ENCODE measurements at regions not wholly inside any gene's neighbourhood (a gene's known extent, or its start where the extent isn't known, plus 50 kb on each side); places are given as distances from the start of the nearest gene placed in this dataset.

- Histone ChIP-seq H3K27ac (ENCODE audit: extremely low read depth, low read depth, low read length) (no peak overlapping the region), H3K4me3 (no peak overlapping the region), H3K9ac (ENCODE audit: insufficient read depth in 1 of 2, low read depth in 2 of 2, low read length in 2 of 2) (no peak overlapping the region), H4K20me1 (replicated peaks; ENCODE audit: control insufficient read depth, insufficient read depth, low read length) (no peaks in the 10 kb centered on the region), H3K9me1 (ENCODE audit: control insufficient read depth, insufficient read depth, low read length) (no peaks in the 10 kb centered on the region), H3K4me2 (ENCODE audit: insufficient read depth, low read length) (no peak overlapping the region), H3K4me1 (replicated peaks in 1 of 2; ENCODE audit: control insufficient read depth in 2 of 2, insufficient read depth in 2 of 2, low read length in 2 of 2) (no peaks in the 10 kb centered on the region), H3K36me3 (ENCODE audit: control insufficient read depth, insufficient read depth, low read length) (no peaks in the 10 kb centered on the region), H3K27me3 (ENCODE audit: control insufficient read depth in 2 of 2, insufficient read depth in 2 of 2, low read length in 2 of 2) (no peaks in the 10 kb centered on the region; a peak in 1 of 5 replicates), H2AFZ (ENCODE audit: low read depth, low read length) (no peak overlapping the region), H3K9me3 (replicated peaks; ENCODE audit: control insufficient read depth, insufficient read depth, low read depth, low read length) (no peaks in the 10 kb centered on the region), H3K79me2 (ENCODE audit: control insufficient read depth, insufficient read depth, low read length) (no peaks in the 10 kb centered on the region)
- BruUV-seq (replicated peaks), result no TSS peak
- FAIRE-seq (no peak), ATAC-seq (no peak), DNase-seq (ENCODE audit: extremely low read depth in 1 of 4, low spot score in 3 of 4) (no peak)
- POLR2A ChIA-PET, result no interaction called here
- in situ Hi-C loops (cut with MboI) (no loop called here), intact Hi-C loops (cut with micrococcal nuclease) (no loop called here)
- CTCF ChIA-PET (ENCODE audit: low intra/inter-chr PET ratio), result no interaction called here
- TF ChIP-seq SETDB1 (IDR thresholded peaks at IDR 0.05; ENCODE audit: low read length), result no peak
- no peak for TF ChIP-seq ZNF717 (CRISPR knock-in tag; IDR thresholded peaks at IDR 0.05)
- TF ChIP-seq U2AF2 (optimal IDR thresholded peaks at IDR 0.05; ENCODE audit: low read depth, low read length), result no peak
- TF ChIP-seq MAX (CRISPR knock-in tag; IDR thresholded peaks at IDR 0.05), result no peak
- TF ChIP-seq ZNF57 (CRISPR knock-in tag; IDR thresholded peaks at IDR 0.05), result no peak
- no peak for TF ChIP-seq ZNF347 (CRISPR knock-in tag; IDR thresholded peaks at IDR 0.05; ENCODE audit: low read depth)
- TF ChIP-seq U2AF1 (optimal IDR thresholded peaks at IDR 0.05; ENCODE audit: low read depth, low read length), result no peak
- TF ChIP-seq ZNF146 (CRISPR knock-in tag; IDR thresholded peaks at IDR 0.05; ENCODE audit: unreplicated experiment), result no peak
- no peak for TF ChIP-seq WHSC1 (IDR thresholded peaks at IDR 0.05; ENCODE audit: low read length)
- no peak for TF ChIP-seq JUN (IDR thresholded peaks at IDR 0.05; ENCODE audit: borderline replicate concordance, low read depth, low read length)
- TF ChIP-seq JUN (CRISPR knock-in tag; IDR thresholded peaks at IDR 0.05; ENCODE audit: borderline replicate concordance), result no peak
- no peak for TF ChIP-seq SIN3B (IDR thresholded peaks at IDR 0.05; ENCODE audit: low read depth)
- no peak for TF ChIP-seq CEBPG (CRISPR knock-in tag; IDR thresholded peaks at IDR 0.05)
- TF ChIP-seq CEBPG (tag; conservative IDR thresholded peaks at IDR 0.05 in 1 of 2, IDR thresholded peaks at IDR 0.05 in 1 of 2), result no peak
- no peak for TF ChIP-seq SMARCA4 (IDR thresholded peaks at IDR 0.05)
- no peak for TF ChIP-seq ARID1B (IDR thresholded peaks at IDR 0.05)
- no peak for TF ChIP-seq ETS2 (tag; IDR thresholded peaks at IDR 0.05; ENCODE audit: borderline replicate concordance, poor library complexity, severe bottlenecking)
- TF ChIP-seq RBFOX2 (IDR thresholded peaks at IDR 0.05; ENCODE audit: low read depth, low read length), result no peak
- TF ChIP-seq FOSL1 (tag; conservative IDR thresholded peaks at IDR 0.05), result no peak
Observed at GRCh38 chr14:71240866-71241520, 333.7 kb downstream of the PCNX1 start.

Measured in K562 (cell line).